K562 (cell line): ENCODE measurements at regions not wholly inside any gene's neighbourhood (a gene's known extent, or its start where the extent isn't known, plus 50 kb on each side); places are given as distances from the start of the nearest gene placed in this dataset.

Source experiments
- ATAC-seq: fragments of 200-7000 bp; cut with Tn5 transposase; 3 replicates; pipeline ENCODE4 v1.9.1; 2020; ENCODE audit warnings: moderate library complexity
- BruUV-seq: library from RNA; stranded (reverse); fragments of 400-500 nt; replicated peaks from 2 replicates; lab custom pipeline; 2021; lab: Mats Ljungman, UMichigan
- CTCF ChIA-PET: fragments of 300-600 bp; formaldehyde crosslinking; extraction: SDS; loops from one replicate; lab custom pipeline; 2021; ENCODE audit warnings: low intra/inter-chr PET ratio; lab: Yijun Ruan, JAX
- POLR2A ChIA-PET: fragments of 300-600, 350-650 bp; sonication (Branson Sonifier 250); formaldehyde crosslinking; extraction: SDS; loops from one replicate; lab custom pipeline; 2021; ENCODE audit warnings: antibody characterized with exemption, inconsistent platforms; lab: Yijun Ruan, JAX
- DNase-seq, 4 experiments: peaks; one replicate each; pipeline versions ENCODE4 v3.0.0 to v3.0.0-alpha.2; 2011 to 2018; ENCODE audit warnings: low spot score in 3 of 4, mixed read lengths in 3 of 4; ENCODE audit errors: extremely low read depth in 1 of 4
- FAIRE-seq: peaks from 2 replicates; lab custom pipeline; 2011; peaks lifted over from hg19 to GRCh38; lab: Jason Lieb, UNC
- H2AFZ ChIP-seq: 2 replicates; pipeline ENCODE4 v1.6.0; 2011; ENCODE audit warnings: low read depth, low read length, control low read depth, inconsistent platforms
- H3K27ac ChIP-seq: fragments of 200-600 bp; 3 replicates; pipeline ENCODE4 v1.8.0; 2011; ENCODE audit warnings: low read depth, mild to moderate bottlenecking, control low read depth, inconsistent platforms, low read length, moderate library complexity, mixed read lengths; ENCODE audit errors: extremely low read depth
- H3K27me3 ChIP-seq, 2 experiments: fragments of 300-600 bp in 1 of 2; 2 replicates in 1 of 2; 3 replicates in 1 of 2; pipeline versions ENCODE4 v1.6.0 to v1.8.0; 2011; ENCODE audit warnings: inconsistent platforms in 2 of 2, low read length in 2 of 2, mild to moderate bottlenecking in 1 of 2, mixed read lengths in 1 of 2, moderate library complexity in 1 of 2; ENCODE audit not compliant: control insufficient read depth in 2 of 2, insufficient read depth in 2 of 2
- H3K36me3 ChIP-seq: fragments of 300-600 bp; 3 replicates; pipeline ENCODE4 v1.8.0; 2011; ENCODE audit warnings: mild to moderate bottlenecking, low read length, inconsistent platforms; ENCODE audit not compliant: control insufficient read depth, insufficient read depth
- H3K4me1 ChIP-seq, 2 experiments: fragments of 200-600 bp in 1 of 2; replicated peaks in 1 of 2; 2 replicates in 1 of 2; 3 replicates in 1 of 2; pipeline versions ENCODE4 v1.5.1 to v1.8.0; 2011; ENCODE audit warnings: inconsistent platforms in 2 of 2, low read length in 2 of 2, mild to moderate bottlenecking in 1 of 2, mixed read lengths in 1 of 2, moderate library complexity in 1 of 2; ENCODE audit not compliant: control insufficient read depth in 2 of 2, insufficient read depth in 2 of 2
- H3K4me2 ChIP-seq: 2 replicates; pipeline ENCODE4 v1.6.1; 2011; ENCODE audit warnings: low read length, control low read depth, inconsistent platforms, mixed read lengths; ENCODE audit not compliant: insufficient read depth
- H3K4me3 ChIP-seq: fragments of 200-600 bp; sonication (generic), shearing (Covaris generic); 2 replicates; pipeline ENCODE4 v1.5.1; 2016; ENCODE audit warnings: control low read depth, inconsistent platforms
- H3K79me2 ChIP-seq: fragments of 200-600 bp; 3 replicates; pipeline ENCODE4 v1.8.0; 2011; ENCODE audit warnings: low read length, inconsistent platforms; ENCODE audit not compliant: control insufficient read depth, insufficient read depth
- H3K9ac ChIP-seq, 2 experiments: 2 replicates each; pipeline versions ENCODE4 v1.6.0 to v1.6.1; 2011; ENCODE audit warnings: low read depth in 2 of 2, low read length in 2 of 2, control low read depth in 1 of 2, inconsistent platforms in 1 of 2, mild to moderate bottlenecking in 1 of 2, mixed read lengths in 1 of 2; ENCODE audit not compliant: insufficient read depth in 1 of 2
- H3K9me1 ChIP-seq: one replicate; pipeline ENCODE4 v1.6.0; 2011; ENCODE audit warnings: inconsistent platforms, mild to moderate bottlenecking, low read length, moderate library complexity; ENCODE audit not compliant: control insufficient read depth, insufficient read depth
- H3K9me3 ChIP-seq: replicated peaks from 2 replicates; pipeline ENCODE4 v1.5.1; 2011; ENCODE audit warnings: low read depth, low read length, inconsistent platforms; ENCODE audit not compliant: control insufficient read depth, insufficient read depth
- H4K20me1 ChIP-seq: replicated peaks from 2 replicates; pipeline ENCODE4 v1.6.1; 2011; ENCODE audit warnings: low read length, inconsistent platforms, mixed read lengths; ENCODE audit not compliant: control insufficient read depth, insufficient read depth
- ATF3 ChIP-seq, 2 experiments: fragments of 450-650 bp in 1 of 2; sonication (generic) in 1 of 2; formaldehyde crosslinking in 1 of 2; IDR thresholded peaks in 1 of 2; conservative IDR thresholded peaks in 1 of 2; 2 replicates each; pipeline versions ENCODE4 v1.6.1 to v1.8.1; 2016 to 2023; ENCODE audit warnings: mild to moderate bottlenecking in 2 of 2, moderate library complexity in 2 of 2, inconsistent platforms in 1 of 2, missing genetic modification reagents in 1 of 2
- ATF7 ChIP-seq: fragments of 450-650 bp; IDR thresholded peaks from 2 replicates; pipeline ENCODE4 v1.7.1; 2014; ENCODE audit warnings: mild to moderate bottlenecking, moderate library complexity
- CEBPB ChIP-seq: fragments of 450-650 bp; IDR thresholded peaks from 2 replicates; pipeline ENCODE4 v1.6.1; 2016; ENCODE audit warnings: missing genetic modification characterization, missing compliant biosample characterization
- FOS ChIP-seq: IDR thresholded peaks from 3 replicates; pipeline ENCODE4 v1.6.1; 2011; ENCODE audit not compliant: insufficient read length; ENCODE audit errors: extremely low read depth
- FOXP4 ChIP-seq: sonication (generic); formaldehyde crosslinking; IDR thresholded peaks from 2 replicates; pipeline ENCODE4 v1.8.0; 2022; ENCODE audit warnings: mild to moderate bottlenecking, missing genetic modification reagents, borderline replicate concordance
- HMG20A ChIP-seq: fragments of 450-650 bp; formaldehyde crosslinking; conservative IDR thresholded peaks from 2 replicates; pipeline ENCODE4 v1.4.0; 2020; ENCODE audit warnings: mild to moderate bottlenecking, mixed read lengths
- IFI16 ChIP-seq: fragments of 250-450 bp; sonication (Bioruptor Pico); IDR thresholded peaks from 2 replicates; pipeline ENCODE4 v2.1.2; 2022; ENCODE audit warnings: mild to moderate bottlenecking, inconsistent platforms
- RCOR1 ChIP-seq, 2 experiments: IDR thresholded peaks; 2 replicates each; pipeline ENCODE4 v1.6.1; 2012; ENCODE audit warnings: low read depth in 2 of 2, low read length in 2 of 2, borderline replicate concordance in 1 of 2, improper control_type of control experiment in 1 of 2
- SPI1 ChIP-seq: IDR thresholded peaks from 2 replicates; pipeline ENCODE4 v1.6.1; 2011; ENCODE audit warnings: low read depth, low read length, control low read depth, borderline replicate concordance
- U2AF1 ChIP-seq: fragments of 200-400 bp; formaldehyde crosslinking; optimal IDR thresholded peaks from 2 replicates; pipeline ENCODE3; 2017; ENCODE audit warnings: mild to moderate bottlenecking, low read depth, low read length, moderate library complexity
- ZNF655 ChIP-seq: fragments of 250-450 bp; sonication (Bioruptor Pico); IDR thresholded peaks from 2 replicates; pipeline ENCODE4 v1.5.0; 2021
- WGBS: fragments of 100-300 bp; shearing (Covaris generic); methylation state at CpG from one replicate; pipeline ENCODE4 v1.1.6; 2016; ENCODE audit warnings: low coverage, mixed read lengths; ENCODE audit not compliant: insufficient coverage; ENCODE audit errors: missing lambda C conversion rate; 5-methylcytosine and 5-hydroxymethylcytosine counted together
- in situ Hi-C: fragments of 300-500 bp; cut with MboI; formaldehyde crosslinking; loops from 4 replicates; pipeline ENCODE4 v1.15.0; 2018; ENCODE audit warnings: inconsistent platforms, mixed read lengths
- intact Hi-C: fragments of 100-400 bp; cut with micrococcal nuclease; formaldehyde crosslinking; loops from 2 replicates; pipeline ENCODE4 v1.14.2; 2022

- no peak overlapping the region for H3K9ac ChIP-seq
- FAIRE-seq (no peak), DNase-seq (no peak), ATAC-seq (no peak)
- no peaks in the 10 kb centered on the region for H3K9me1 ChIP-seq
- TF ChIP-seq FOS: no peak
- TF ChIP-seq ATF3 (IDR thresholded peaks at IDR 0.05): peak; percentile 22; the same call in 1 of the 2 replicates
- TF ChIP-seq ATF3 (CRISPR knock-in tag; conservative IDR thresholded peaks at IDR 0.05): no peak
- no peaks in the 10 kb centered on the region for H3K36me3 ChIP-seq
- no peaks in the 10 kb centered on the region for H4K20me1 ChIP-seq
- no peak overlapping the region for H3K27ac ChIP-seq
- POLR2A ChIA-PET: no interaction called here
- 13% methylated on average over 3 of the region's 3 CpGs for WGBS
- CTCF ChIA-PET: no interaction called here
- H3K79me2 ChIP-seq: no peaks in the 10 kb centered on the region
- in situ Hi-C loops: no loop called here
- no peak overlapping the region for H3K4me3 ChIP-seq
- no peak overlapping the region for H3K4me2 ChIP-seq
- H3K9me3 ChIP-seq: no peaks in the 10 kb centered on the region
- intact Hi-C loops: no loop called here
- BruUV-seq: no TSS peak
- H2AFZ ChIP-seq: no peak overlapping the region
- no peaks in the 10 kb centered on the region for H3K4me1 ChIP-seq
- H3K27me3 ChIP-seq: no peaks in the 10 kb centered on the region
Measured at GRCh38 chr2:214874694-214875093, 65.2 kb upstream of the BARD1 start.

- no peak for ATAC-seq
- CTCF ChIA-PET: no interaction called here
- Histone ChIP-seq H3K9ac (no peak overlapping the region), H3K36me3 (no peaks in the 10 kb centered on the region), H3K4me1 (no peaks in the 10 kb centered on the region), H4K20me1 (no peaks in the 10 kb centered on the region), H3K27me3 (no peaks in the 10 kb centered on the region), H3K9me1 (no peaks in the 10 kb centered on the region), H2AFZ (no peak overlapping the region), H3K4me3 (no peak overlapping the region), H3K27ac (no peak overlapping the region), H3K4me2 (no peak overlapping the region), H3K79me2 (no peaks in the 10 kb centered on the region), H3K9me3 (no peaks in the 10 kb centered on the region)
- POLR2A ChIA-PET: no interaction called here
- WGBS: 9% methylated on average over 1 of the region's 1 CpG
- in situ Hi-C loops: no loop called here
- FAIRE-seq: no peak
- DNase-seq: no peak
- intact Hi-C loops: no loop called here
- BruUV-seq: no TSS peak
- TF ChIP-seq ATF7: peak; percentile 19; the same call in 1 of the 2 replicates
- TF ChIP-seq CEBPB: peak; percentile 71
- no peak for TF ChIP-seq IFI16 (CRISPR knock-in tag)
- TF ChIP-seq HMG20A (CRISPR knock-in tag): no peak
- no peak for TF ChIP-seq RCOR1 (IDR thresholded peaks at IDR 0.05; ENCODE audit: borderline replicate concordance in 1 of 2, low read depth in 2 of 2, low read length in 2 of 2)
- no peak for TF ChIP-seq U2AF1
- TF ChIP-seq SPI1: no peak
- no peak for TF ChIP-seq ZNF655 (CRISPR knock-in tag)
- no peak for TF ChIP-seq FOXP4 (CRISPR knock-in tag)
Measured at GRCh38 chr2:214865400-214865799, 55.9 kb upstream of the BARD1 start.
